ENCODE measurements at regions not wholly inside any gene's neighbourhood (a gene's known extent, or its start where the extent isn't known, plus 50 kb on each side); places are given as distances from the start of the nearest gene placed in this dataset.

DNA sequence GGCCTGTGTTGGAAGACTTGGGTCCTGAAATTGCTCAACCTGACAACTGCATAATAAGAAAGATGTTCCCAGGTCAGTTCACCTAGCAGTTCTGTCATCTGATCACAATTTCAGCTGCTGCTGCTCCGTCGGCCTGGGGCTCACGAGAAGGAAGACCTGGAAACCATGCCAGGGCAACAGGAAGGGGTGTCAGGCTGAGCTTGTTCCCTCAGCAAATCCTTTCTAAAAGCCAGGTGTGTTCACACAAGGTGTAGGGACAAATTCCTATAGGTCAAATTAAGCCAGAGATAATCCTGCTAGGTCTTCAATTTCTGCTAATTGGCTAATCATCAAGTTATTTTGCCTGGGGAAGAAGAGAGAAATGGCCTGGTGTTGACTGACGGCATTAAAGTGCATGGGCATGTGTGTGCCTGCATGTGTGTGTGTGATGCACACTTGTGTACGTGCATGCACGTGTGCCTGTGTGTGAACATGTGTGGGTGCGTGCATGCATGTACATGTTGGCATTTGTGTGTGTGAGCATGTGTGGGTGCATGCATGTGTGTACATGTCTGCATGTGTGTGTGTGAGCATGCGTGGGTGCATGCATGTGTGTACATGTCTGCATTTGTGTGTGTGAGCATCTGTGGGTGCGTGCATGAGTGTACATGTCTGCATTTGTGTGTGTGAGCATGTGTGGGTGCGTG, 178.6 kb downstream of the TMEM18 start:
- no peak overlapping the region for H3K4me3 ChIP-seq (ENCODE audit: low read depth, low read length)
- DNase-seq (ENCODE audit: low read depth), result no peak

DNA sequence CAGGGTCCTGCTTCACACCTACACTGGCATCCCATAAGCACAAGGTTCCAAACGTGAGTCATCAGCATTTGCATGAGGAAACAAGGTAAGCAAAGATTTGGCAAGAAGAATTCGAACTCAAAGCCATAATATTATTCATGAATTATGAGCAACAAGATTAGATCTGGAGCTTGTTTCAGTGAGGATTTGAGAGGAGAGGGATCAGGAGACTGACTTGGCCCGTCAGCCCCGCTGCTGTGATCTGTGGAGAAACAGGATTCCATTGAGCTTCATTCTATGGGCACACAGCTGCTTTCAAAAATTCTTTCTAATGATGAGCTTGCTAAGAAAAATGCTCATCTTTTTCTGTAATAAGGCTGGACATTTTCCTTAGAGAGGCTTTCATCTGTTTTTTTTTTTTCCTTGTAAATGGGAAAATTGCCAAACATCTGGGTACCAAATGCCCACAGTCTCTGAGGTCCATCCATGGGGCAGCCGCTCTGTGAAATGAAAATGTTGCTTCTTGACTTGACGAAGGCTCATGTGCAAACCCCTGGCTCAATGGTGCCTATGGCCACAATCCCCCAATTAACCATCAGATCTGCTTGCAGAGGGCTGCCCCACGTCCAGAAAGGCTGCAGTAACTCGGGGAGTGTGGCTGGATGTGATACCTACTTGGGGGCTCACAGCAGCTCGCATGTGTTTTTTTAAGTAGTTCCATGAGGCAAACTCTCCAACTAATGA, 179.3 kb downstream of the TMEM18 start:
- no peak overlapping the region for H3K4me3 ChIP-seq (ENCODE audit: low read depth, low read length)

GRCh38 chr2:496729-497128, 180.5 kb downstream of the TMEM18 start:
- DNase-seq (ENCODE audit: low read depth), result no peak
- H3K4me3 ChIP-seq (ENCODE audit: low read depth, low read length), result no peak overlapping the region

More for the DNA sequence above, 179.3 kb downstream of the TMEM18 start:
- no peak for DNase-seq (ENCODE audit: low read depth)

DNA sequence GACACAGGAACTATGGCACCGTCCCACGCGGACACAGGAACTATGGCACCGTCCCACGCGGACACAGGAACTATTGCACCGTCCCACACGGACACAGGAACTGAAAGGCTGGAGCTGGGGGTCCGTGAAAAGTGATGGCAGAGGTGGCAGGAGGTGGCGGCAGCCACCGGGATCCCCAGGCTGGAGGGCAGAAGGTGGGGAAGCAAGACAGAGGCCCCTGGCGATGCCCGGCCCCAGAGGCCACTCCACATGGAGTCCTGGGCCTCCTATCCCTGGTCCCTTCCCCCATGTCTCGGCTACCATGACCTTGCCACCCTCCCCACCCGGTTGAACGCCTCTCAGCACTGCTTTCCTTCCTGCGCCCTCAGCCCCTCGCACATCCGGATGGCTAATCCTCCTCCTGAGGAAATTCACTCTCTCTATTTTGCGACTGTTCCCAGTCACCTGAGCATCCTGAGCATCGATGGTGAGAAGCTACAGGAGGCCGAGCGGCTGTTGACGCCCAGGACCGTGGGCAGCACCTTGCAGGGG, 181.4 kb downstream of the TMEM18 start:
- H3K4me3 ChIP-seq (ENCODE audit: low read depth, low read length), result no peak overlapping the region
- no peak for DNase-seq (ENCODE audit: low read depth)

DNA sequence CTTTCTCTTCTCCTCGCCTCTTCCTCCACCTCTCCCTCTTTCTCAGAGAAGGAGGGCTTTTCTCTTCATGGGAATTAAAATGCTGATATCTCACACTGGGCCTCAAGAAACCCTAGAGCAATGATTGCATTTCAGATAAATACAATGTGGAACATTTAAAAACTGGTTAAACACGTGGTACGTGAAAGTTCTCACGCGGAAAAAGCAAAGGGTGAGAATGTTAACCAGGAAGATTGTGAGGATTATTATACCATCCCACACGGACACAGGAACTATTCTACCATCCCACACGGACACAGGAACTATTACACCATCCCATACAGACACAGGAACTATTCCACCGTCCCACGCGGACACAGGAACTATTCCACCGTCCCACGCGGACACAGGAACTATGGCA, 182.4 kb downstream of the TMEM18 start:
- H3K4me3 ChIP-seq (ENCODE audit: low read depth, low read length), result no peak overlapping the region
- no peak for DNase-seq (ENCODE audit: low read depth)

- H3K4me3 ChIP-seq (ENCODE audit: low read depth, low read length), result no peak overlapping the region
- DNase-seq (ENCODE audit: low read depth), result no peak
Observed at GRCh38 chr2:493228-493627, 184.0 kb downstream of the TMEM18 start.

DNA sequence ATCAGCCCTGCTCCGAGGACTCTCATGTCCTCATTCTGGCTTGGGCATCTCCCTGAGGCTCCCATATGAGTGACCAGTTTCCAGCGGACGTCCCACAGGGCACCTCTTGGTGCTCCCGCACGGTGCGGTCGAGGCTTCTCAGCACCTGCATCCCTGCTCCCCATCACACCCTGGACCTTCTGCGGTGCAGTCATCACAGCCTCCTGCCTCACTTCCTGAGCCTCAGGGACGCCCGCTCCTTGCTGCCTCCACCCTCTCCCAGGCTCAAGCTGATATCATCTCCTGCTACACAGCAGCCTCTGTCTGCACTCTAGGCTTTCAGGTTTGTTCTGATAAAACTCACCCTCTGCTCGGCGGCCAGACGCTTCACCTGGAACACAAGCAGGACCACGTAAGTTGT, 185.0 kb downstream of the TMEM18 start:
- no peak overlapping the region for H3K4me3 ChIP-seq (ENCODE audit: low read depth, low read length)
- no peak for DNase-seq (ENCODE audit: low read depth)

GRCh38 chr2:489838-490237, 187.4 kb downstream of the TMEM18 start:
- H3K4me3 ChIP-seq (ENCODE audit: low read depth, low read length), result no peak overlapping the region
- DNase-seq (ENCODE audit: low read depth), result no peak

- H3K4me3 ChIP-seq (ENCODE audit: low read depth, low read length), result no peak overlapping the region
Observed at GRCh38 chr2:489084-489483, 188.1 kb downstream of the TMEM18 start.

DNA sequence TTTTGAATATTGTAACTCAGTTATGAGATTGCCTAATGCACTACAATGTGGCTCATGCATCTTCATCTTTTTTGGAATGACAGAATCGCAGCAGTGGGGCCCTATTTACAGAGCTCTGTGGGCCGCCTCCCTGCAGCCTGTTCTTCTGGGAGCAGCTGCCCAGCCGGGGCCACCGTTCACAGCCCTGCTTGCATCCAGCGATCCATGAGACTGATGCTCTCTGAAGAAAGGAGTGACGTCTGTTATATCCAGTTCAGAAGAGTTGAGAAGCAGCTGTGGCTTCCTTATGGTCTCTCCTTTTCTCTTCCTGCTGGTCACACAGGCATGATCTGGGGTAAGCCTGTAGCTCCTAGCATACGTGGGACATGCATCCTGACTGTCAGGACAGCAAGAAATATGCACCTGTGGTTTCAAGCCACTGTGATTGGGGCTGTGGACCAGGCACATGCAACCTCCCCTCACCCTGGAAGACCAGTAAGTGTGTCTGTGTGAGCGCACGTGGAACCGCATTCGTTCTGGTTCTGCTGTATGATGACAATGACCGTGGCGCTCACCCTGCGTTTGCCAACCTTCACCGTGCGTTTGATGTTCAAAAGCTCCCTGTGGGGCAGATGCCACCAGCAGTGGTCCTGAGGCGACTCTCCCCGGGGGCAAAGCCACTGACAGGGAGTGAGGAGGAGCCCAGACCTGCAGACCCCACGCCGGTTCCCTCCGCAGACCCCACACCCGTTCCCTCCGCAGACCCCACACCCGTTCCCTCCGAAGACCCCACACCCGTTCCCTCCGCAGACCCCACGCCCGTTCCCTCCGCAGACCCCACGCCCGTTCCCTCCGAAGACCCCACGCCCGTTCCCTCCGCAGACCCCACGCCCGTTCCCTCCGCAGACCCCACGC, 189.8 kb downstream of the TMEM18 start:
- H3K4me3 ChIP-seq (ENCODE audit: low read depth, low read length), result no peak overlapping the region
- no peak for DNase-seq (ENCODE audit: low read depth)

More at GRCh38 chr2:489084-489483, 188.1 kb downstream of the TMEM18 start:
- no peak for DNase-seq (ENCODE audit: low read depth)

- no peak for DNase-seq (ENCODE audit: low read depth)
Observed at GRCh38 chr2:486371-486770, 190.8 kb downstream of the TMEM18 start.

GRCh38 chr2:481388-481787, 193.5 kb upstream of the ALKAL2 start:
- DNase-seq (ENCODE audit: low read depth), result no peak
- no peak overlapping the region for H3K4me3 ChIP-seq (ENCODE audit: low read depth, low read length)

More at GRCh38 chr2:486371-486770, 190.8 kb downstream of the TMEM18 start:
- no peak overlapping the region for H3K4me3 ChIP-seq (ENCODE audit: low read depth, low read length)

DNA sequence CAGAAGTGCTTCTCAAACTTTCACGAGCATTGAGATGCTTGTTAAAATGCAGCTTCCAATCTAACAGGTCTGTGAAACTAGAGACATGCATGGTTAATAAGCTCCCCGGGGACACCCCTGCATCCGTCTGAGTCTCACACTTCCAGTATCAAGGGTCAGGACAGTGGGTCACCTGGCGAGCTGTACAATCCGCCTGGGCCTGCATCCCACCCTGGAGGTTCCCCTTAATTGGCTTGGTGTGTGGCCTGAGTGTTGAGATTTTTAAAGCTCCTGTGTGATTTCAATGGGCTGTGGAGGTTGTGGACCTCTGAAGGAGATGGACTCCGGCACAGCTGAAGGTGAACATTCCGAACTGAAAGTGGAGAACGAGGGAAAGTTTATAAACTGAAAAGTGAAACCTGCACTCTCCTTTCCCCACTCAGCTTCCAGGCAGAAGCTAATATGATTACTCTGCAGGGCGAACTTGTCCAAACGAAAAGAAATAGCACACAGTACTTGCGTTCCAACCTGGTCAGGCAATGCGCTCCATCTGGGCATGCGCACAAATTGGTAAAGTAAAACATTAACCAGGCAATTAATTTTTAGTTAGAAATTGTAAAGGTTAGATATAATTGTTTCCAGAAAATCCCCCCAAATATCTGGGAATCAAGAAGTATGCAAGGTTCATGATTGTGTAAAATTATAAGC, 191.7 kb upstream of the ALKAL2 start:
- H3K4me3 ChIP-seq (ENCODE audit: low read depth, low read length), result no peak overlapping the region
- DNase-seq (ENCODE audit: low read depth), result no peak

DNA sequence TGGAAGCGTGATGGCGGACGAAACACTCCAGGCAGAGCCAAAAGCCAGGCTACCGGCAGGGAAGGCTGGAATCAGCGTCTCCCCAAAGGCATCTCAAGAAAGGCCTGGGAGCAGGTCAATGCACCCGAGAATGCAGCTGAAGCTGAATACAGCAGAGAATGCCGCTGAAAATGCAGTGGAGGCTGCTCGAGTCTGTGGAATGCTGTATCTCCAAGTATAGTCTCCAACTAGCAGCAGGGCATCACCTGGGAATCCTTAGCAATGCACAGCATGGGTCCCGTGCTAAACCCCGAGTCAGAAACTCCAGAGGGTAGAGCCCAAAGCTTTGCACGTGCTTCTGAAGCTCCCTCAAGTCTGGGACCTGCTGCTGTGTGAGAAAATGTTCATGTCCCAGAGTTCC, 191.1 kb upstream of the ALKAL2 start:
- DNase-seq (ENCODE audit: low read depth), result no peak
- H3K4me3 ChIP-seq (ENCODE audit: low read depth, low read length), result no peak overlapping the region

DNA sequence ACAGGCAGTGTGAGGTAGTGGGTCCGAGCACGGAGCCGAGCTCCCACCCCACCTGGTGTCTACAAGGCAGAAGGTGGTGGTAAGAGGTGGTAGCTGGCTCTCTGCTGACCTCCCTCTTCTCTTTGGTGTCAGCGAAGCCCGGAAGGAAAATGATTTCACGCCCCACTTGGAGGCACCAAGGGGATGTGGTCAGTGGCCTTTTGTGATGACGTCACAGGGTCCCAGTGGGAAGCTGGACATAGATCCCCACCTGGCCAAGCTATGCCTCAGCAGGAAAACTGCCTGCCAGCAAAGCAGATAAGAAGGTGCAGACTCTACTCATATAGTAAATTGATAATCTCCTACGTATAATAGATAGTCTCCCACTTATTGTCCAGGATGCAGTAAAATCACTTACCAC, 183.7 kb upstream of the ALKAL2 start:
- H3K4me3 ChIP-seq (ENCODE audit: low read depth, low read length), result no peak overlapping the region
- DNase-seq (ENCODE audit: low read depth), result no peak

GRCh38 chr2:469514-469913, 181.6 kb upstream of the ALKAL2 start:
- no peak for DNase-seq (ENCODE audit: low read depth)
- H3K4me3 ChIP-seq (ENCODE audit: low read depth, low read length), result no peak overlapping the region

DNA sequence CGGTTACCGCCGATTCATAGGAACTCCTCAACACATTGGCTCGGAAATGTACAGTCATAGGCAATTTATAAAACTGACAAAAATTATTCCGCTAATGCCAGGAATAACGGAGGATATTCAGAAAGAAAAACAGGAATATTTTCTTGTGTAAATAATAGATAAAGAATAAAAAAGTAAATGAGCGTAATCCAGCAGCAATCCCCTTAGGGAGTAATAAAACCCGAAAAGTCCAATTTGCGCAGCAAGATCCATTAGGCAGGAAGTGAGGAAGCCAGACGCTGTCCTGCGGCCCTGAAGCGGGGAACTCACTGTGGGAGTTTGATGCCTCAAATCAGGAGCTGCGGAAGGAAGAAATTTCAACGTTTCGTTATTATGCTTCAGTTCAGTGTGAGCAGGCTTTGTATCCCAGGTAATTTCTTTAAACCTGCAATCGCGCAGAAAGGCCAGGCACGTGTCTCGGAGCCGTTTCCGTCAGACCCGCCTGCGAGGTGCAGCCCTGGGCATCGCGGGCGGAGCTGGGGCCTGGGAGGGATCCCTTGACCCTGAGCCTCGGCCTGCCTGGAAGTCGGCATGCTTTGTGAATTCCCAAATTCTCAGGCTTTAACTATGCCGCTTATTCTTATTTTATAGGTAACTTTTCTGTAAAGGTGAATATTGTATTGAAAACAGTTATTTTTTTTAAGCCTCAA, 180.9 kb upstream of the ALKAL2 start:
- H3K4me3 ChIP-seq (ENCODE audit: low read depth, low read length), result no peak overlapping the region
- no peak for DNase-seq (ENCODE audit: low read depth)

- no peak for DNase-seq (ENCODE audit: low read depth)
- no peak overlapping the region for H3K4me3 ChIP-seq (ENCODE audit: low read depth, low read length)
Observed at GRCh38 chr2:467892-468647, 180.2 kb upstream of the ALKAL2 start.
